HepG2 (cell line): ENCODE measurements at regions not wholly inside any gene's neighbourhood (a gene's known extent, or its start where the extent isn't known, plus 50 kb on each side); places are given as distances from the start of the nearest gene placed in this dataset.

Experiments used
- AKAP8 ChIP-seq: sonication (generic); formaldehyde crosslinking; IDR thresholded peaks from 2 replicates; pipeline ENCODE4 v1.5.1; 2020; ENCODE audit warnings: mild to moderate bottlenecking, missing genetic modification reagents
- CEBPG ChIP-seq: IDR thresholded peaks from 2 replicates; pipeline ENCODE4 v1.6.1; 2016
- CENPT ChIP-seq: sonication (generic); formaldehyde crosslinking; IDR thresholded peaks from 2 replicates; pipeline ENCODE4 v1.8.0; 2022; ENCODE audit warnings: low read depth, mild to moderate bottlenecking, moderate library complexity, missing genetic modification reagents
- FLYWCH1 ChIP-seq: sonication (generic); formaldehyde crosslinking; IDR thresholded peaks from 2 replicates; pipeline ENCODE4 v1.8.1; 2023; ENCODE audit warnings: mild to moderate bottlenecking, missing genetic modification reagents
- FOXA3 ChIP-seq: IDR thresholded peaks from 2 replicates; pipeline ENCODE4 v1.6.1; 2016; ENCODE audit warnings: missing genetic modification reagents, missing compliant biosample characterization
- GLI4 ChIP-seq: sonication (generic); formaldehyde crosslinking; IDR thresholded peaks from 2 replicates; pipeline ENCODE4 v1.5.1; 2020; ENCODE audit warnings: missing genetic modification reagents, mild to moderate bottlenecking, moderate library complexity, borderline replicate concordance
- HNRNPL ChIP-seq: fragments of 200-400 bp; formaldehyde crosslinking; IDR thresholded peaks from 2 replicates; pipeline ENCODE4 v1.6.1; 2017; ENCODE audit warnings: mild to moderate bottlenecking, low read depth, low read length
- NFE2L2 ChIP-seq: fragments of 150-350 bp; IDR thresholded peaks from 2 replicates; pipeline ENCODE4 v1.6.1; 2014; ENCODE audit warnings: low read length
- NPAS2 ChIP-seq: sonication (generic); formaldehyde crosslinking; IDR thresholded peaks from 2 replicates; pipeline ENCODE4 v1.8.0; 2022; ENCODE audit warnings: mild to moderate bottlenecking, missing genetic modification reagents, borderline replicate concordance
- SRF ChIP-seq: IDR thresholded peaks from 2 replicates; pipeline ENCODE4 v1.6.1; 2011; ENCODE audit warnings: mild to moderate bottlenecking, low read depth, low read length, moderate library complexity
- ZFY ChIP-seq: sonication (generic); formaldehyde crosslinking; IDR thresholded peaks from 2 replicates; pipeline ENCODE4 v1.4.0; 2020; ENCODE audit warnings: missing genetic modification reagents
- ZNF142 ChIP-seq: sonication (generic); formaldehyde crosslinking; IDR thresholded peaks from 2 replicates; pipeline ENCODE4 v1.4.0; 2020; ENCODE audit warnings: missing genetic modification reagents
- ZNF18 ChIP-seq: sonication (generic); formaldehyde crosslinking; IDR thresholded peaks from 2 replicates; pipeline ENCODE4 v1.8.0; 2022; ENCODE audit warnings: mild to moderate bottlenecking, missing genetic modification reagents; ENCODE audit not compliant: insufficient replicate concordance
- ZNF20 ChIP-seq: sonication (generic); formaldehyde crosslinking; IDR thresholded peaks from 2 replicates; pipeline ENCODE4 v1.4.0; 2020; ENCODE audit warnings: mild to moderate bottlenecking, moderate library complexity, missing genetic modification reagents
- ZNF33A ChIP-seq: sonication (generic); formaldehyde crosslinking; IDR thresholded peaks from 2 replicates; pipeline ENCODE4 v1.5.1; 2020; ENCODE audit warnings: missing genetic modification reagents, mild to moderate bottlenecking, moderate library complexity, borderline replicate concordance
- ZNF343 ChIP-seq: sonication (generic); formaldehyde crosslinking; IDR thresholded peaks from 2 replicates; pipeline ENCODE4 v1.4.0; 2020; ENCODE audit warnings: mild to moderate bottlenecking, missing genetic modification reagents
- TF ChIP-seq, protein P1 (sequence below): sonication (generic); formaldehyde crosslinking; IDR thresholded peaks from 2 replicates; pipeline ENCODE4 v1.5.0; 2020; ENCODE audit warnings: missing genetic modification reagents
- TF ChIP-seq, protein P2 (sequence below): sonication (generic); formaldehyde crosslinking; IDR thresholded peaks from 2 replicates; pipeline ENCODE4 v1.4.0; 2020; ENCODE audit warnings: missing genetic modification reagents, mild to moderate bottlenecking, borderline replicate concordance
- TF ChIP-seq, protein P3 (sequence below): sonication (generic); formaldehyde crosslinking; IDR thresholded peaks from 2 replicates; pipeline ENCODE4; 2020; ENCODE audit warnings: missing genetic modification reagents, mild to moderate bottlenecking, borderline replicate concordance

DNA sequence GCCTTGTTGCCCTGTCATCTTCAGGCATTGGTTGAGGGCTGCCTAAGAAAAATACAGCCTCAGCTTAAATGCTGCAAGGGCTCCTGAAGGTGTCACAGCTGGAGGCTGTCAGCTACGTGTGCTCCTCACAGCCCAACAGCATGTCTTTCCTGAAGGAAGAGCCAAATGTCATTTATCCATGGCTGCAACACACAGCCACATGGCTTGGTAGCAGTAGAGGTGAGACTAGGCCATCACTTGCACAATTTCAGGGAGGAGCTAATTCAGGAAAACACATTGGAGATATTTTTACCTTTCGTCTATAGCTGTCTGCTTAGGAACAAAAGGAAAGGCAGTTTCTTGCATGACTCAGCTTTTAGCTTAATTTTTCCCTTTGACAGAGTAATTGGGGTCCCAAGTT lies 260.7 kb downstream of the SYK start (continued):
- TF ChIP-seq ZNF142 (CRISPR knock-in tag), result no peak
- no peak for TF ChIP-seq NPAS2 (CRISPR knock-in tag)
- TF ChIP-seq ZNF343 (CRISPR knock-in tag), result no peak
- no peak for TF ChIP-seq HNRNPL
- TF ChIP-seq ZNF18, result no peak
- peak; percentile 53 for TF ChIP-seq CEBPG (CRISPR knock-in tag)
- TF ChIP-seq GLI4 (CRISPR knock-in tag), result no peak
- no peak for TF ChIP-seq FLYWCH1
- no peak for TF ChIP-seq SRF
- TF ChIP-seq ZFY, result peak; percentile 69
- peak; percentile 22; the same call in 1 of the 2 replicates for TF ChIP-seq FOXA3 (CRISPR knock-in tag)
- TF ChIP-seq CENPT (CRISPR knock-in tag), result no peak
- no peak for TF ChIP-seq ZNF33A (CRISPR knock-in tag)
- peak; percentile 41; the same call in 1 of the 2 replicates for TF ChIP-seq NFE2L2
- TF ChIP-seq, protein P1, sequence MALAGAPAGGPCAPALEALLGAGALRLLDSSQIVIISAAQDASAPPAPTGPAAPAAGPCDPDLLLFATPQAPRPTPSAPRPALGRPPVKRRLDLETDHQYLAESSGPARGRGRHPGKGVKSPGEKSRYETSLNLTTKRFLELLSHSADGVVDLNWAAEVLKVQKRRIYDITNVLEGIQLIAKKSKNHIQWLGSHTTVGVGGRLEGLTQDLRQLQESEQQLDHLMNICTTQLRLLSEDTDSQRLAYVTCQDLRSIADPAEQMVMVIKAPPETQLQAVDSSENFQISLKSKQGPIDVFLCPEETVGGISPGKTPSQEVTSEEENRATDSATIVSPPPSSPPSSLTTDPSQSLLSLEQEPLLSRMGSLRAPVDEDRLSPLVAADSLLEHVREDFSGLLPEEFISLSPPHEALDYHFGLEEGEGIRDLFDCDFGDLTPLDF (CRISPR knock-in tag), result no peak
- TF ChIP-seq, protein P2, sequence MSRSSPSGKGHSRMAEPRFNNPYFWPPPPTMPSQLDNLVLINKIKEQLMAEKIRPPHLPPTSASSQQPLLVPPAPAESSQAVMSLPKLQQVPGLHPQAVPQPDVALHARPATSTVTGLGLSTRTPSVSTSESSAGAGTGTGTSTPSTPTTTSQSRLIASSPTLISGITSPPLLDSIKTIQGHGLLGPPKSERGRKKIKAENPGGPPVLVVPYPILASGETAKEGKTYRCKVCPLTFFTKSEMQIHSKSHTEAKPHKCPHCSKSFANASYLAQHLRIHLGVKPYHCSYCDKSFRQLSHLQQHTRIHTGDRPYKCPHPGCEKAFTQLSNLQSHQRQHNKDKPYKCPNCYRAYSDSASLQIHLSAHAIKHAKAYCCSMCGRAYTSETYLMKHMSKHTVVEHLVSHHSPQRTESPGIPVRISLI (CRISPR knock-in tag), result no peak
- TF ChIP-seq ZNF20, result no peak
- TF ChIP-seq, protein P3, sequence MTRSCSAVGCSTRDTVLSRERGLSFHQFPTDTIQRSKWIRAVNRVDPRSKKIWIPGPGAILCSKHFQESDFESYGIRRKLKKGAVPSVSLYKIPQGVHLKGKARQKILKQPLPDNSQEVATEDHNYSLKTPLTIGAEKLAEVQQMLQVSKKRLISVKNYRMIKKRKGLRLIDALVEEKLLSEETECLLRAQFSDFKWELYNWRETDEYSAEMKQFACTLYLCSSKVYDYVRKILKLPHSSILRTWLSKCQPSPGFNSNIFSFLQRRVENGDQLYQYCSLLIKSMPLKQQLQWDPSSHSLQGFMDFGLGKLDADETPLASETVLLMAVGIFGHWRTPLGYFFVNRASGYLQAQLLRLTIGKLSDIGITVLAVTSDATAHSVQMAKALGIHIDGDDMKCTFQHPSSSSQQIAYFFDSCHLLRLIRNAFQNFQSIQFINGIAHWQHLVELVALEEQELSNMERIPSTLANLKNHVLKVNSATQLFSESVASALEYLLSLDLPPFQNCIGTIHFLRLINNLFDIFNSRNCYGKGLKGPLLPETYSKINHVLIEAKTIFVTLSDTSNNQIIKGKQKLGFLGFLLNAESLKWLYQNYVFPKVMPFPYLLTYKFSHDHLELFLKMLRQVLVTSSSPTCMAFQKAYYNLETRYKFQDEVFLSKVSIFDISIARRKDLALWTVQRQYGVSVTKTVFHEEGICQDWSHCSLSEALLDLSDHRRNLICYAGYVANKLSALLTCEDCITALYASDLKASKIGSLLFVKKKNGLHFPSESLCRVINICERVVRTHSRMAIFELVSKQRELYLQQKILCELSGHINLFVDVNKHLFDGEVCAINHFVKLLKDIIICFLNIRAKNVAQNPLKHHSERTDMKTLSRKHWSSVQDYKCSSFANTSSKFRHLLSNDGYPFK (CRISPR knock-in tag), result no peak
- no peak for TF ChIP-seq AKAP8 (CRISPR knock-in tag)
